Keratinocyte (primary cell): ENCODE measurements at regions not wholly inside any gene's neighbourhood (a gene's known extent, or its start where the extent isn't known, plus 50 kb on each side); places are given as distances from the start of the nearest gene placed in this dataset.

Source experiments
- DNase-seq: peaks from one replicate; pipeline ENCODE4 v3.0.0-alpha.2; 2011; ENCODE audit warnings: low read depth, missing footprints, low spot score
- FAIRE-seq: peaks from 2 replicates; lab custom pipeline; 2011; peaks lifted over from hg19 to GRCh38; lab: Jason Lieb, UNC
- H2AFZ ChIP-seq: 2 replicates; pipeline ENCODE4 v1.6.0; 2012; ENCODE audit warnings: low read length, control low read depth, inconsistent platforms; ENCODE audit not compliant: control insufficient read depth
- H3K27ac ChIP-seq: 2 replicates; pipeline ENCODE4 v1.5.1; 2011; ENCODE audit warnings: low read length; ENCODE audit not compliant: control insufficient read depth, insufficient read depth
- H3K27me3 ChIP-seq: 3 replicates; pipeline ENCODE4 v1.6.0; 2011; ENCODE audit warnings: low read length; ENCODE audit not compliant: control insufficient read depth, insufficient read depth; ENCODE audit errors: extremely low read depth
- H3K36me3 ChIP-seq, 2 experiments: 2 replicates in 1 of 2; 3 replicates in 1 of 2; pipeline ENCODE4 v1.5.1; 2011; ENCODE audit warnings: low read length in 2 of 2, mild to moderate bottlenecking in 1 of 2; ENCODE audit not compliant: control insufficient read depth in 2 of 2, insufficient read depth in 2 of 2; ENCODE audit errors: extremely low read depth in 1 of 2
- H3K4me1 ChIP-seq: 3 replicates; pipeline ENCODE4 v1.5.1; 2011; ENCODE audit warnings: low read length; ENCODE audit not compliant: control insufficient read depth, insufficient read depth; ENCODE audit errors: extremely low read depth
- H3K4me2 ChIP-seq: 3 replicates; pipeline ENCODE4 v1.6.0; 2011; ENCODE audit warnings: low read depth, low read length; ENCODE audit not compliant: control insufficient read depth, insufficient read depth; ENCODE audit errors: extremely low read depth
- H3K4me3 ChIP-seq, 3 experiments: fragments of 200-600 bp in 1 of 3; sonication (generic) in 1 of 3; 2 replicates in 2 of 3; 3 replicates in 1 of 3; pipeline ENCODE4 v1.5.1; 2011 to 2016; ENCODE audit warnings: low read length in 3 of 3, mild to moderate bottlenecking in 3 of 3, control low read depth in 2 of 3, inconsistent platforms in 1 of 3, low read depth in 1 of 3, mixed read lengths in 1 of 3, mixed run types in 1 of 3, moderate library complexity in 1 of 3; ENCODE audit not compliant: control insufficient read depth in 2 of 3, insufficient read depth in 2 of 3; ENCODE audit errors: extremely low read depth in 1 of 3
- H3K79me2 ChIP-seq: 2 replicates; pipeline ENCODE4 v1.6.0; 2012; ENCODE audit warnings: low read length; ENCODE audit not compliant: control insufficient read depth, insufficient read depth
- H3K9ac ChIP-seq: 3 replicates; pipeline ENCODE4 v1.6.0; 2011; ENCODE audit warnings: low read length; ENCODE audit not compliant: control insufficient read depth, insufficient read depth; ENCODE audit errors: extremely low read depth
- H3K9me1 ChIP-seq: 3 replicates; pipeline ENCODE4 v1.6.0; 2011; ENCODE audit warnings: low read length; ENCODE audit not compliant: control insufficient read depth, insufficient read depth; ENCODE audit errors: extremely low read depth
- H3K9me3 ChIP-seq: 2 replicates; pipeline ENCODE4 v1.5.1; 2012; ENCODE audit warnings: low read depth, low read length; ENCODE audit not compliant: control insufficient read depth
- H4K20me1 ChIP-seq: 3 replicates; pipeline ENCODE4 v1.6.0; 2011; ENCODE audit warnings: low read length; ENCODE audit not compliant: control insufficient read depth, insufficient read depth; ENCODE audit errors: extremely low read depth
- EZH2 ChIP-seq: IDR thresholded peaks from one replicate; pipeline ENCODE4 v1.6.1; 2012; ENCODE audit warnings: inconsistent platforms, mild to moderate bottlenecking, low read length, moderate library complexity
- dilution Hi-C: fragments of 300-500 bp; cut with MboI; formaldehyde crosslinking; loops from one replicate; pipeline ENCODE4 v1.7.0; 2020; ENCODE audit warnings: low sequenced_read_pairs; ENCODE audit not compliant: extremely low pct_ligation_motif_present
- TF ChIP-seq, protein P1 (sequence below), 3 experiments: IDR thresholded peaks in 1 of 3; conservative IDR thresholded peaks in 1 of 3; optimal IDR thresholded peaks in 1 of 3; 2 replicates in 2 of 3; 3 replicates in 1 of 3; pipeline versions ENCODE3 to v1.5.1; 2011; ENCODE audit warnings: low read length in 3 of 3, mild to moderate bottlenecking in 3 of 3, moderate library complexity in 2 of 3, control low read depth in 1 of 3, inconsistent platforms in 1 of 3; ENCODE audit not compliant: insufficient read depth in 2 of 3; ENCODE audit errors: extremely low read depth in 1 of 3

DNA sequence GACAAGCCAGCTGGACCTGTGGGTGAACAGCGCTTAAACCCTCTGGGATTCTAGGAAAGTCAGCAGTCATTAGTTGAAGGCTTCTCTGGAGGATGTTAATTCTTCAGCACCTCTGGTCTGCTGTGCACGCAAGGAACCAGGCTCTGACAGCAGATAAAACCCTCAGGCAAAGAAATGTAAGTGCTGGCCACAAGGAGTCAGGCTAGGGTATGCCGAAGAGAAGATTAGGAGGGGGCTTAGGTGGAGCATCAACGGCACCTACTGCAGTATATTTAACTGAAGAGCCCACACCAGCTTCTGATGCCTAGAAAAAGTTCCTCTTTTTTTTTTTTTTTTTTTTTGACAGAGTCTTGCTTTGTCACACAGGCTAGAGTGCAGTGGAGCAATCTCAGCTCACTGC is 304.2 kb upstream of the MC4R start:
- Histone ChIP-seq H3K9me3 (no peaks in the 10 kb centered on the region), H2AFZ (no peak overlapping the region), H3K79me2 (no peaks in the 10 kb centered on the region), H3K4me2 (no peak overlapping the region), H3K36me3 (no peaks in the 10 kb centered on the region), H3K9me1 (no peaks in the 10 kb centered on the region), H4K20me1 (no peaks in the 10 kb centered on the region), H3K9ac (no peak overlapping the region), H3K4me3 (no peak overlapping the region), H3K4me1 (no peaks in the 10 kb centered on the region), H3K27me3 (no peaks in the 10 kb centered on the region), H3K27ac (no peak overlapping the region)
- dilution Hi-C loops = no loop called here
- FAIRE-seq = no peak
- TF ChIP-seq, protein P1, sequence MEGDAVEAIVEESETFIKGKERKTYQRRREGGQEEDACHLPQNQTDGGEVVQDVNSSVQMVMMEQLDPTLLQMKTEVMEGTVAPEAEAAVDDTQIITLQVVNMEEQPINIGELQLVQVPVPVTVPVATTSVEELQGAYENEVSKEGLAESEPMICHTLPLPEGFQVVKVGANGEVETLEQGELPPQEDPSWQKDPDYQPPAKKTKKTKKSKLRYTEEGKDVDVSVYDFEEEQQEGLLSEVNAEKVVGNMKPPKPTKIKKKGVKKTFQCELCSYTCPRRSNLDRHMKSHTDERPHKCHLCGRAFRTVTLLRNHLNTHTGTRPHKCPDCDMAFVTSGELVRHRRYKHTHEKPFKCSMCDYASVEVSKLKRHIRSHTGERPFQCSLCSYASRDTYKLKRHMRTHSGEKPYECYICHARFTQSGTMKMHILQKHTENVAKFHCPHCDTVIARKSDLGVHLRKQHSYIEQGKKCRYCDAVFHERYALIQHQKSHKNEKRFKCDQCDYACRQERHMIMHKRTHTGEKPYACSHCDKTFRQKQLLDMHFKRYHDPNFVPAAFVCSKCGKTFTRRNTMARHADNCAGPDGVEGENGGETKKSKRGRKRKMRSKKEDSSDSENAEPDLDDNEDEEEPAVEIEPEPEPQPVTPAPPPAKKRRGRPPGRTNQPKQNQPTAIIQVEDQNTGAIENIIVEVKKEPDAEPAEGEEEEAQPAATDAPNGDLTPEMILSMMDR (optimal IDR thresholded peaks at IDR 0.05 in 1 of 3, IDR thresholded peaks at IDR 0.05 in 1 of 3, conservative IDR thresholded peaks at IDR 0.05 in 1 of 3; ENCODE audit: extremely low read depth in 1 of 3, insufficient read depth in 2 of 3, low read length in 3 of 3) = peak; percentile 13 to 37 (median 34)
- TF ChIP-seq EZH2 = no peak
- DNase-seq = no peak

DNA sequence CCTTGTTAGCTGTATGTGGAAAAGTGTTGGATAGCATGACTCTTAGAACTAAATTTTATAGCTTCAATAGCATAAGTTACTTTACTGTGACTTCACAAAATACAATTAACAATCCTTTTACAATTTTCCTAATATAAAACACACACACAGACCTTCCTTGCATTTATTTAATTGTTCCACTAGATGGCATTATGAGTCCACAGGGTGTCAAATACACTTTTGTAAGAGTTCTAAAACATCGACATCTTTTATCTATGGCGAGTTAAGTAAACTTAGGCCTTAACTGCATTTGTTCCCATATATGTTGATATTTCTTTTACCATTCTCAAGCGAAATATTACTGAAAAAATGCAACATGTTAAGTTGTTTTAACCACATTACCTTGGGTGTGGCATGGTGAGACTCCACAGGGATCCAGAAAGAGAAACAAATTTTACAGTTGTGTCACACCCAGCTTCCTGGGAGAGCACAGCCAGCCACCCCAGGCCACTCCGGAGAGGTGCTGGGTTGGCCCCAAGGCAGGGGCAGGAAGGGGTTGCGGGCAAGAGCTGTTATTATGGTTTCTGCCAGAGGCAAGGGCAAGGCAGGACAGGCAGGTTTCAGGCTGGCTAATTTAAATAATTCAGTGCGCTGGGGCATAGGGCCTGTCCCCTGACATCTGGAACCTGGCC is 312.4 kb upstream of the MC4R start:
- FAIRE-seq = peak; percentile 29
- Histone ChIP-seq H3K4me1 (peaks cover 5% of the 10 kb centered on the region), H3K27ac (no peak overlapping the region), H3K36me3 (no peaks in the 10 kb centered on the region), H3K9me1 (no peaks in the 10 kb centered on the region), H3K27me3 (no peaks in the 10 kb centered on the region), H3K4me2 (no peak overlapping the region), H3K4me3 (no peak overlapping the region), H2AFZ (peak overlapping the region; percentile 54), H4K20me1 (no peaks in the 10 kb centered on the region), H3K9me3 (no peaks in the 10 kb centered on the region), H3K79me2 (no peaks in the 10 kb centered on the region), H3K9ac (no peak overlapping the region)
- TF ChIP-seq EZH2 = no peak
- TF ChIP-seq, protein P1 (optimal IDR thresholded peaks at IDR 0.05 in 1 of 3, IDR thresholded peaks at IDR 0.05 in 1 of 3, conservative IDR thresholded peaks at IDR 0.05 in 1 of 3; ENCODE audit: extremely low read depth in 1 of 3, insufficient read depth in 2 of 3, low read length in 3 of 3) = peak in 2 of 3 experiments; percentile 38 to 53
- dilution Hi-C loops = no loop called here
- no peak for DNase-seq
